ENCODE measurements at regions not wholly inside any gene's neighbourhood (a gene's known extent, or its start where the extent isn't known, plus 50 kb on each side); places are given as distances from the start of the nearest gene placed in this dataset.

DNA sequence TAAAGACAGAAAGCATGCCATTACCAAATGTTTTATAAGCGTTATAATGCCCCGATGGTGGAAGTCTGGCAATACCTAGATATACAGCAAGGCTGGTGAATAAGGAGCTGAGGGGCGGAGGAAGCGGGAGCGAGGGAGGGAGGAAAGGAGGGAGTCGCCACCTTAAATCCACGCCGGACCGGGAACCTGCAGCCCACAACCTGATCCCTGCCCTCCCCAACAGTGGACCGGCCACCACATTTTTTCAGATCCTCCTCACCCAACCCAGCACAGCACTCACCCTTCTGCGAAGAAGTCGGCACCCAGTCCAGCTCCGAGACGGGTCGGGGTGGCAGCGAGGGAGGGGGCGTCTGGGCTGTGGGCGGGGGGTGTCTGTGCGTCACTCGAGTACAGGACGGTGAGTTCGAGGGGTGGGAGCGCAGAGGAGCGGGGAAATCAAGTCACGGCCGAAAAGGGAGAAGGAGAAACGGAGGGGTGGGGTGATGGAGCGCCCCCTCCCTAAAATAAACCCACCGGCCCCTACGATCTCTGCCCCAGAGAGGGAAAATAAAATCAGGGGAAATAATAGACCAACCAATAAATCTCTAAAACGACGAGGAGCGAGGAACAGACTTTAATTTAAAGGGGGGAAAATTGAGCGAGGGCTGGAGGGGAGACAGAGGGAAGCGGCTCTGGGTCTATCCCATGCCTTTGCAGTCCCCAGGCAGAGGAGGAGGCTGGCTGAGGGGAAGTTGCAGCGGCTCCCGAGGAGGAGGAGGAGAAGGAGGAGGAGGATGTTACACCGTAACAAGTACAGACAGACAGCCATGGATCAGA, 96.5 kb upstream of the SERTAD2 start:
- Mint-ChIP-seq H3K4me3 (peak overlapping the region; percentile 94 to 100 (median 97)), H3K27me3 (ENCODE audit: low read depth in 3 of 3) (peaks cover 5 to 9% (median 7%) of the 10 kb centered on the region in 3 donors), H3K9me3 (no peaks in the 10 kb centered on the region), H3K36me3 (no peaks in the 10 kb centered on the region), H3K4me1 (peaks cover 11 to 25% of the 10 kb centered on the region in 2 donors), H3K27ac (peak overlapping the region; percentile 85 to 99 (median 96))
- peak; percentile 21 to 32 (median 25) for DNase-seq

DNA sequence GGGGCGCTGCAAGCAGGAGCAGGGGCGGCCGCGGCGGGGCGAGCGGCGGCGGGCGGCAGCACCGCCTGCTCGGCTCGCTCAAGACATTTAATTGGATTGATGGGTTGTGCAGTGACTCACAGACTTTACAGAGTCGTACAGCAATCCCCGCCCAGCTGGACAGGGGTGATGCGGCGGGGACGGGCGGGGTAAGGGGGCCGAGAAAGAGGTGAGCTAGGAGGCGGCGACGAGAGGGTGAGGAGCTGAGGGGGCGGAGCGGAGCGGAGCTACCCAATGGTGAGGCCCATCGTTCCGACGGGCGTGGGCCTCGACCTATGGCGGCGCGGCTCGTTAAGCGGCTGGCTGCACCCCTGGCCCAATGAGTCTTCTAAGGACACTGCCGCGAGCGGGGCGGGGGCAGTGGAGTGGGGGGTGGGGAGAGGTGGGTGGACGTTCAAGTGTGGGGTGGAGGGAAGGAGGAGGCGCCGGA, 97.1 kb upstream of the SERTAD2 start:
- peak in 2 of 3 donors; percentile 98 to 99 for DNase-seq
- no peaks in the 10 kb centered on the region for H3K9me3 Mint-ChIP-seq
- peak overlapping the region; percentile 94 to 100 (median 97) for H3K4me3 Mint-ChIP-seq
- no peaks in the 10 kb centered on the region for H3K36me3 Mint-ChIP-seq
- peaks cover 11 to 25% of the 10 kb centered on the region in 2 donors for H3K4me1 Mint-ChIP-seq
- H3K27me3 Mint-ChIP-seq (ENCODE audit: low read depth in 3 of 3) = peaks cover 5 to 10% (median 7%) of the 10 kb centered on the region in 3 donors
- H3K27ac Mint-ChIP-seq = peak overlapping the region; percentile 85 to 99 (median 96)

DNA sequence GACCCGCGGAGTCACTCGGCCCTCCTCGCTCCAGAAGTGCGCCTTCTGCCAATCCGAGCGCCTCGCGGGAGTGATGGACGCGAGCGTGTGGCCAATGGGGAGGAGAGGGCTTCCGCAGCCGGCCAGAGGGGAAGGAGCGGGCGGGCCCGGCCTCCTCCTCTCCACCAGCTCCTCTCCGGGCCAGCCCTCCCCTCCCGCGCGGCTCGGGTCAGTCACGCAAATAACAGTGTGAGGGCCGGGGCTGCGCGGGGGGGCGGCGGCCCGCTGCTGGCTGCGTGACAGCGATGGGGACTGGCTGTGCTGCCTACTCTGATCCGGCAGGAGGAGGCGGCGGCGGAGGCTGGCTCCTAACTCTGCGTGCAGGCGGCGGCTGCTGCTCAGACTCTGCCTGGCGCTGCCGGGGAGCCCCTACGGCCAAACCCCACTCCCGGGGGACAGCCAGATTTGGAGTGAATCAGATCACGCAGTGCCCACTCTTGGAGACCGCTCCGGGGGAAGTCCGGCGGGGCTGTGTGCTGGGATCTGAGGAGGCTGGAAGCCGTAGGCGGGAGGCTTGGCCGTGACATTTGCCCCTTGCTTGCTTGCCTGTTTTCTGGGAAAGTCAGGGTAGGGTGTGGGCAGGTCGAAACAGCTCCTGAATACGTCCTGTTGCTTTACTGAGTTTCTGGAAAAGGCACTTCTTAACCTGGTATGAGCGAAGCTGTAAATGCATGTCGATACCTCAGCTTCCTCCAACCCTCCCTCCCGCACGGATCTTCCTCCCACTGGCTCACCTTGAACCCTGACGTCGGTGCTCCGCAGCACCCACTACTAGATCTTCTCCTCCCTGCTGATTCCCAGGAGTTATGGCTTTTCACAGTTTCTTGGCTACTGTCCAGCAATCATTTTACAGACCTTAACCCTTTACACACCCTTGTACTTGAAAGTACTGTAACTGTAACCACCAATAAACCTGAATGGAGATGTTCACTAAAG, 97.9 kb upstream of the SERTAD2 start:
- Mint-ChIP-seq H3K4me1 (peaks cover 11 to 25% of the 10 kb centered on the region in 2 donors), H3K27me3 (ENCODE audit: low read depth in 3 of 3) (peaks cover 5 to 11% (median 7%) of the 10 kb centered on the region in 3 donors), H3K4me3 (peak overlapping the region; percentile 94 to 100 (median 97)), H3K27ac (peak overlapping the region; percentile 85 to 99 (median 97)), H3K36me3 (no peaks in the 10 kb centered on the region), H3K9me3 (no peaks in the 10 kb centered on the region)
- peak in 2 of 3 donors; percentile 98 for DNase-seq

DNA sequence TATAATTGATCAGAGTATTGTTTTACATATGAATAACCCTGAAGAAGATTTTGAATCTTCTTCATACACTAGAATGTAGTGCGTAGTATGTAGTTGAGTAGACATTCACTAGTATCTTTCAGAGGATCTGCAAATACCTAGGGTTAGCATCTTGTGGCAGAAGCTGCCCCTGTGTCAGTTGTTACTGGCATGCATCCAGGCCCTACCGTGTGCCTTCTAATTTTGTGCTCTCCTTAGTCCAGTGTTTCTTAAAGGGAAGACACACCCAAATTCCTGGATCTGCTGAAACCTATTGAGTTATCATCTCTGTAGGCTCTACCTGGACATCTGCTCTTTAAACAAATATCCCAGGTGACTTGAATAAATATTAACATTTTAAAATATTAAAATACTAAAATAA, 99.7 kb upstream of the SERTAD2 start:
- Mint-ChIP-seq H3K36me3 (no peaks in the 10 kb centered on the region), H3K27ac (no peak overlapping the region), H3K4me1 (peaks cover 11 to 25% of the 10 kb centered on the region in 2 donors), H3K27me3 (ENCODE audit: low read depth in 3 of 3) (peaks cover 5 to 11% (median 7%) of the 10 kb centered on the region in 3 donors), H3K4me3 (peak overlapping the region in 2 of 5 donors; percentile 18 to 43), H3K9me3 (no peaks in the 10 kb centered on the region)
- no peak for DNase-seq

DNA sequence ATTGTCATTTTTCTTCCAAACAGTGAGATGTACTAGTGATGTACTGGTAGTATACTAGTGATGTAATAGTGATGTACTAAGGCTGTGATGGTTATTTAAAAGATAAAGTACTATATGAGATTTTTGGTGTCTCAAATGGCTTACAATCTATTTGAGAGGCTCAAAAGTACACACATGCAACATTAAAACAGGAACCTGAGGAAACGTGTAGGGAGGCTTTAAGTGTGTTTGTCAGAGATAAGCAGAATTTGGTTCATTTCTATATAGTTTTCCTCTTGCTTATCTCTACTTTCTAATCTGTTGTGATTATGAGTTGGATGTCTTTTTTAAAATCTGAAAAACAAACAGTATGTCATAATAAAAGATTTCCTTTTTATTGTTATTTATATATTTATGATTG, 100.9 kb upstream of the SERTAD2 start:
- Mint-ChIP-seq H3K4me1 (peaks cover 10 to 15% of the 10 kb centered on the region in 2 donors), H3K27me3 (ENCODE audit: low read depth in 3 of 3) (peaks cover 5 to 11% (median 7%) of the 10 kb centered on the region in 3 donors), H3K9me3 (no peaks in the 10 kb centered on the region), H3K4me3 (no peak overlapping the region), H3K36me3 (no peaks in the 10 kb centered on the region), H3K27ac (no peak overlapping the region)
- no peak for DNase-seq

DNA sequence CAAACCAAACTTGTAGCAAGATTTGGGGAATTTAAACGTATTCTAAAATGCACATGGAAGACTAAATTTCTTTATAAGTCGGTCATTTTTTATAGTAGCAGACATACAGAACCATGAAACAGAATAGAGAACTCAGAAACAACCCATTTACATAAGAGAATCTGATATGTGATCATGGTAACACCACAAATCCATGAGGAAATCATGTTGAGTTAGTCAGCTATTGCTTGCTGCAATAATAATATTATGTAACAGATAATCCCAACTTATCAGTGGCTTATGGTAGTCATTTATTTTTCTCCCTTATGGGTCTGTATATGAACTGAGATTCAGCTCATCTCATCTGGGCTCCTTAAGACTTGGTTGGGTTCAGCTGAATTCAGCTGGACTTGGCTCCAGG, 103.4 kb upstream of the SERTAD2 start:
- Mint-ChIP-seq H3K4me3 (no peak overlapping the region), H3K27ac (no peak overlapping the region), H3K36me3 (no peaks in the 10 kb centered on the region), H3K27me3 (ENCODE audit: low read depth in 3 of 3) (peaks cover under 1 to 6% (median 2%) of the 10 kb centered on the region in 3 donors), H3K4me1 (peaks cover 1 to 2% of the 10 kb centered on the region in 2 donors), H3K9me3 (no peaks in the 10 kb centered on the region)
- DNase-seq = no peak

DNA sequence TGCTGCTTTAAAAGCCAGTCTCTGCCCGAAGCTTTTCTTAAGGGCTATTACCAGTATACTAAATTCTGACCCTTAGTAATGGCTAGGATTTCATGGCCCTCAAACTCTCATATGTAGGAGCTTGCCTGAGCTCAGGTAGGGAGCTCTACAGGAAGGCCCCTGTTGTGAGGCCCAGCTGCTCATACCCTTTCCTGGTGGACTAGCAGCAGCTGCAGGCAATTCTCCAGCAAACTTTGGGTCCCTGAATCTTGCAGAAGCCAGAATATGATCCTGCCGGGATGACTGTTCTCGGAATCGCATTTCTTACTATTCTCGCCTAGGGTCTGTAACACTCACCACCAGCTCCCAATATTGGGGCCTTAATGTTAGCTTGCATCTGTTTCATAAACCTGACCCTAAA, 106.4 kb upstream of the SERTAD2 start:
- Mint-ChIP-seq H3K9me3 (no peaks in the 10 kb centered on the region), H3K27ac (no peak overlapping the region), H3K36me3 (no peaks in the 10 kb centered on the region), H3K27me3 (ENCODE audit: low read depth in 3 of 3) (peaks cover 0 to 3% (median 0%) of the 10 kb centered on the region in 3 donors), H3K4me1 (no peaks in the 10 kb centered on the region), H3K4me3 (no peak overlapping the region)
- DNase-seq = no peak

DNA sequence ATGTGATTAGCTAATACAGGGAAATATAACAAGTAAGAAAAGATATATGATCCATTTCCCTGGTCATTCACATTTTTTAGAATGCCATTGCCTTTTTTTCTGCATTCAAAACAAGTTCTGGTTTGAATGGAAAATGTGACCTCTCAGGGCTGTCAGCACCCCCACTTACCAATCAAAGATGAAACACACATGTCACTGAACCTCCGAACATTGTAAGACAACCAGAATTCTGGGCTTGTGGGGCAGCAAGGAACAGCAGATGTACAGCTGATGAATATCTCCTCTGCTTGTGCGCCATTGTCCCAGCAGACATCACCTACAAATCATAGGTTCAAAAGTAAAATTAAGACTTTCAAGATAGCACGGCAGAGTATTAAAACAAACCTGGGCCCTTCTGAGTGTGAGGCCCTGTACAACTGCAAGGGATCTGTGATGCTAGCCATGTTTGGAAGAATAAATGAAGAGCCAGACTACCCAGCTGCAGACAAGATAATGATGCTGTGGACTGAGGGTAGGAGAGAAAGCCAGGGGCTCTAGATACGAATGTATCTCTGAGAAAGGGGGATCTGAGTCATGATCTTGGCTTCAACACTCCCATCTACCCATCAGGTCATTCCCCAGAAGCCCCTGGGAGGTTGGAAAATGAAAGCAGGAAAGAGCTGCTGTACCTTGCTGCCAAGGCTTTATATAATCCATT, 108.7 kb upstream of the SERTAD2 start:
- H3K9me3 Mint-ChIP-seq = no peaks in the 10 kb centered on the region
- DNase-seq = no peak
- H3K4me1 Mint-ChIP-seq = peaks cover 10 to 11% of the 10 kb centered on the region in 2 donors
- H3K4me3 Mint-ChIP-seq = no peak overlapping the region
- no peaks in the 10 kb centered on the region for H3K36me3 Mint-ChIP-seq
- H3K27ac Mint-ChIP-seq = no peak overlapping the region
- no peaks in the 10 kb centered on the region for H3K27me3 Mint-ChIP-seq (ENCODE audit: low read depth in 3 of 3)

DNA sequence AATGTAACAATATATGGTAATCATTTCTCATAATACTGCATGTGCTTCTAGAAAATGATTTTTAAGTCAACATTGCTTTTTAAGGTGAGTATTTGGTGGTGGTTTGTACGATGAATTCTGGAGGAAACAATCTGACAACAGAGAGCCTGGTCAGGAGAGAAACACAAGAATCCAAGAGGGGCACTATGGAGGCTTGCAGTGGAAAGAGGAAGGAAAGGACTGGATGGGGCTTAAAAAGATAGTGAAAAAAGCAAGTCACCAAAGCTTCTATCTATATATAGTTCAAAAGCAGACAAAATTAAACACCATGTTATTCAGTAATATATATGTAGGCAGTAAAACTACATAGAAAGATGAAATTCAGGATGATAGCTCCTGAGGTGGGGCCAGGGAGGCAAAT, 109.4 kb upstream of the SERTAD2 start:
- H3K4me1 Mint-ChIP-seq = peaks cover 12 to 16% of the 10 kb centered on the region in 2 donors
- no peaks in the 10 kb centered on the region for H3K36me3 Mint-ChIP-seq
- no peak for DNase-seq
- H3K27me3 Mint-ChIP-seq (ENCODE audit: low read depth in 3 of 3) = peaks cover 0 to 2% (median 0%) of the 10 kb centered on the region in 3 donors
- H3K27ac Mint-ChIP-seq = no peak overlapping the region
- H3K4me3 Mint-ChIP-seq = no peak overlapping the region
- H3K9me3 Mint-ChIP-seq = no peaks in the 10 kb centered on the region

DNA sequence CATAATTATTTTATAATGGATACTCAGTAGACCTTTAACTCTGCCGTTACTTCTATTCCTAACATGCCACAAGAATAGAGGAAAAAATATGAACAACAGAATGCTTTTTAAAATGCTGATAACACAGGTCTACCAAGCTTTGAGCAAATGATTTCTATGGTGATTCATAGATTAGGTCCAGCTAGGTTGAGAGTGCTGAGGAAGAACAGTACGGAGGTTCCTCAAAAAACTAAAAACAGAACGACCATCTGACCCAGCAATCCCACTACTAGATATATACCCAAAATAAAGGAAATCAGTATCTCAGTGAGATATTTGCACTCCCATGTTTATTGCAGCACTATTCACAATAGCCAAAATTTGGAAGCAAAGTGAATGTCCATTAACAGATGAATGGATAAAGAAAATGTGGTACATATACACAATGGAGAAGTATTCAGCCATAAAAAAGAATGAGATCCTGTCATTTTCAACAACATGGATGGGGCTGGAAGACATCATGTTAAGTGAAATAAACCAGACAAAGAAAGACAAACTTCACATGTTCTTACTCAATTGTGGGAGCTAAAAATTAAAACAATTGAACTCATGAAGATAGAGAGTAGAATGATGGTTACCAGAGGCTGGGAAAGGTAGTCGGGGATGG, 111.6 kb upstream of the SERTAD2 start:
- DNase-seq = no peak
- no peaks in the 10 kb centered on the region for H3K9me3 Mint-ChIP-seq
- H3K27ac Mint-ChIP-seq = peak overlapping the region; percentile 4 to 85 (median 54)
- H3K36me3 Mint-ChIP-seq = no peaks in the 10 kb centered on the region
- peaks cover 0 to 3% (median 3%) of the 10 kb centered on the region in 3 donors for H3K27me3 Mint-ChIP-seq (ENCODE audit: low read depth in 3 of 3)
- H3K4me3 Mint-ChIP-seq = peak overlapping the region in 1 of 5 donors; percentile 14
- peaks cover 17 to 23% of the 10 kb centered on the region in 2 donors for H3K4me1 Mint-ChIP-seq

DNA sequence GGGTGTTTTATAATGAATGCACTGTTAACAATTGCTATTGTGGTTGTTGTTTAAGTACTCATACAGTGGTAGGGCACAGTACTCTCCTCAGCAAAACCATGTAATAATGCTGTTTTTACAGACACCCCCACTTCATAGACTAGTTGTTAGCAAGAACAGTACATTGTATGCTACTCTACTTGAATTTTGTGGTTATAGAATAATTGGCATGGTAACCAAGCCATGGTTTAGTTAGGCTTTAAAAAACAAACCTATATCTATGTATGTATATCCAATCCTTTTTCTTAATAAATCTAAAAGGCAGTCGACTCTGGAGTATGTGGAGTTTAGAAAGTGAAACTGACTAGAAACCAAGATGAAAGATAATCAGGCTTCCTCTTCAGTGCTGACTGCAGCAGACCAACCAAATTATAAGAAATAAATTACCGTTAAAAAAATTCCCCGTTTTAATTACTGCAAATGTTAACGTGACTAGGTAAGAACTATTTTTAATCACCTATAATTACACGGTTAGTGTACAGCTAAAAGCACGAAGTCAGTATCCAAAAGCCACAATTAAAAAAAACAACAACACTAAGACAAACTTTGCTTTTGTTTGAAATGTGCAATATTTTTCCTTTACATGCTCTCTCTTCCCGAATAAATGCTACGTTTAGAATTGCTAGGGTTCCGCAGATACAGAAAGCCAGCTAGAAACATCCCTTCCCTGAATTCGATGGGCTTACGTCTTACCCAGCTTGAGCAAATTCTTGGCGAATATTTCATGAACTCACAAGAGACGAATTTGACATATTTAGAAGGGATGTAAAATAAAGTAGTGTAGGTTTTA, 113.3 kb upstream of the SERTAD2 start:
- Mint-ChIP-seq H3K4me3 (peak overlapping the region; percentile 89 to 97 (median 94)), H3K4me1 (peaks cover 17 to 23% of the 10 kb centered on the region in 2 donors)
- peak; percentile 45 to 47 (median 46) for DNase-seq

More for the DNA sequence above, 113.3 kb upstream of the SERTAD2 start:
- Mint-ChIP-seq H3K36me3 (no peaks in the 10 kb centered on the region), H3K27me3 (ENCODE audit: low read depth in 3 of 3) (peaks cover 0 to 8% (median 6%) of the 10 kb centered on the region in 3 donors), H3K9me3 (peaks cover 0 to 1% (median 0%) of the 10 kb centered on the region in 6 donors), H3K27ac (peak overlapping the region; percentile 85 to 96 (median 92))
